B cell (primary cell): ENCODE measurements at regions not wholly inside any gene's neighbourhood (a gene's known extent, or its start where the extent isn't known, plus 50 kb on each side); places are given as distances from the start of the nearest gene placed in this dataset.

ENCODE experiments used
- ATAC-seq: fragments of 200-7000 bp; cut with Tn5 transposase; one replicate; pipeline ENCODE4 v1.10.0; 2021; ENCODE audit warnings: low read depth, mild to moderate bottlenecking, moderate number of reproducible peaks, moderate library complexity
- CTCF ChIA-PET: fragments of 350-600 bp; sonication (Branson Sonifier 250); formaldehyde crosslinking; loops from one replicate; lab custom pipeline; 2021; ENCODE audit warnings: antibody characterized with exemption, inconsistent platforms; lab: Charles Lee
- POLR2A ChIA-PET: fragments of 350-600 bp; sonication (Branson Sonifier 250); formaldehyde crosslinking; loops from one replicate; lab custom pipeline; 2021; ENCODE audit warnings: antibody characterized with exemption; lab: Charles Lee
- DNase-seq: peaks from one replicate; pipeline ENCODE4 v3.0.0; 2013
- H2AFZ ChIP-seq: 2 replicates; pipeline ENCODE4 v1.6.1; 2012; ENCODE audit warnings: mild to moderate bottlenecking, low read depth, low read length; ENCODE audit not compliant: insufficient read depth, poor library complexity, severe bottlenecking
- H3K27ac ChIP-seq, 2 donors: 1 replicate in 1 of 2; 2 replicates in 1 of 2; pipeline ENCODE4 v1.5.1; 2012 to 2013; ENCODE audit warnings: low read length in 2 of 2, mild to moderate bottlenecking in 2 of 2, moderate library complexity in 1 of 2
- H3K27me3 ChIP-seq, 4 experiments: fragments of 200-600 bp in 1 of 4; sonication (generic) in 1 of 4; replicated peaks in 1 of 4; 1 replicate in 2 of 4; 2 replicates in 2 of 4; pipeline versions ENCODE4 v1.6.1 to v1.7.0; 2013 to 2016; ENCODE audit warnings: low read length in 3 of 4, mild to moderate bottlenecking in 2 of 4, mixed read lengths in 1 of 4, moderate library complexity in 1 of 4; ENCODE audit not compliant: insufficient read depth in 4 of 4, control insufficient read depth in 3 of 4; ENCODE audit errors: control extremely low read depth in 1 of 4
- H3K36me3 ChIP-seq, 2 experiments: replicated peaks in 1 of 2; 1 replicate in 1 of 2; 2 replicates in 1 of 2; pipeline versions ENCODE4 v1.6.1 to v1.7.1; 2013; ENCODE audit warnings: low read length in 1 of 2; ENCODE audit not compliant: insufficient read depth in 2 of 2, control insufficient read depth in 1 of 2; ENCODE audit errors: control extremely low read depth in 1 of 2, extremely low read depth in 1 of 2
- H3K4me1 ChIP-seq, 2 donors: fragments of 200-600 bp in 1 of 2; sonication (generic) in 1 of 2; 1 replicate in 1 of 2; 2 replicates in 1 of 2; pipeline versions ENCODE4 v1.5.1 to v1.6.1; 2013 to 2017; ENCODE audit warnings: low read length in 2 of 2; ENCODE audit not compliant: control insufficient read depth in 2 of 2, insufficient read depth in 2 of 2
- H3K4me2 ChIP-seq: replicated peaks from 2 replicates; pipeline ENCODE3; 2012; ENCODE audit warnings: mild to moderate bottlenecking, low read depth, low read length; ENCODE audit not compliant: poor library complexity, severe bottlenecking
- H3K4me3 ChIP-seq, 5 experiments: fragments of 200-600 bp in 1 of 5; sonication (generic) in 1 of 5; 1 replicate in 3 of 5; 2 replicates in 2 of 5; pipeline versions ENCODE4 v1.5.1 to v1.7.0; 2011 to 2016; ENCODE audit warnings: low read length in 4 of 5, mild to moderate bottlenecking in 4 of 5, low read depth in 2 of 5, control low read depth in 1 of 5, moderate library complexity in 1 of 5; ENCODE audit not compliant: insufficient read depth in 1 of 5; ENCODE audit errors: control extremely low read depth in 1 of 5, extremely low read depth in 1 of 5
- H3K79me2 ChIP-seq: fragments of 200-600 bp; sonication (generic); one replicate; pipeline ENCODE4 v1.6.0; 2016; ENCODE audit warnings: low read length; ENCODE audit not compliant: control insufficient read depth, insufficient read depth
- H3K9ac ChIP-seq: fragments of 200-600 bp; sonication (generic); 2 replicates; pipeline ENCODE4 v1.6.1; 2017; ENCODE audit warnings: mild to moderate bottlenecking, low read length, moderate library complexity
- H3K9me3 ChIP-seq, 3 donors: one replicate each; pipeline versions ENCODE4 v1.6.1 to v1.7.1; 2013; ENCODE audit warnings: low read length in 2 of 3; ENCODE audit not compliant: control insufficient read depth in 2 of 3, insufficient read depth in 1 of 3; ENCODE audit errors: control extremely low read depth in 1 of 3
- H4K20me1 ChIP-seq: 2 replicates; pipeline ENCODE4 v1.6.0; 2012; ENCODE audit warnings: mild to moderate bottlenecking, low read length; ENCODE audit not compliant: insufficient read depth, control insufficient read depth, poor library complexity, severe bottlenecking
- H3K27ac Mint-ChIP-seq: one replicate; pipeline ENCODE4 v1.8.0; 2021; ENCODE audit warnings: mixed read lengths
- H3K27me3 Mint-ChIP-seq: one replicate; pipeline ENCODE4 v1.8.0; 2021; ENCODE audit warnings: mixed read lengths
- H3K4me1 Mint-ChIP-seq: one replicate; pipeline ENCODE4 v1.8.0; 2021; ENCODE audit warnings: mixed read lengths
- H3K4me3 Mint-ChIP-seq: one replicate; pipeline ENCODE4 v1.8.0; 2021; ENCODE audit warnings: mixed read lengths
- H3K9me3 Mint-ChIP-seq: one replicate; pipeline ENCODE4 v1.8.0; 2022; ENCODE audit warnings: mixed read lengths; ENCODE audit not compliant: insufficient read depth
- EZH2 ChIP-seq: IDR thresholded peaks from 2 replicates; pipeline ENCODE4 v1.6.1; 2012; ENCODE audit warnings: borderline replicate concordance, low read depth, mild to moderate bottlenecking, moderate library complexity, low read length; ENCODE audit not compliant: insufficient read depth, poor library complexity, severe bottlenecking
- WGBS: methylation state at CpG from one replicate; pipeline ENCODE4 v1.1.5; 2013; ENCODE audit warnings: missing lambda C conversion rate; ENCODE audit not compliant: insufficient coverage; 5-methylcytosine and 5-hydroxymethylcytosine counted together
- intact Hi-C: fragments of 100-400 bp; cut with micrococcal nuclease; formaldehyde crosslinking; loops from one replicate; pipeline ENCODE4 v1.10.0; 2022
- TF ChIP-seq, protein P1 (sequence below): fragments of 200-600 bp; IDR thresholded peaks from one replicate; pipeline ENCODE4 v1.8.0; 2022; ENCODE audit warnings: antibody characterized with exemption, mild to moderate bottlenecking

DNA sequence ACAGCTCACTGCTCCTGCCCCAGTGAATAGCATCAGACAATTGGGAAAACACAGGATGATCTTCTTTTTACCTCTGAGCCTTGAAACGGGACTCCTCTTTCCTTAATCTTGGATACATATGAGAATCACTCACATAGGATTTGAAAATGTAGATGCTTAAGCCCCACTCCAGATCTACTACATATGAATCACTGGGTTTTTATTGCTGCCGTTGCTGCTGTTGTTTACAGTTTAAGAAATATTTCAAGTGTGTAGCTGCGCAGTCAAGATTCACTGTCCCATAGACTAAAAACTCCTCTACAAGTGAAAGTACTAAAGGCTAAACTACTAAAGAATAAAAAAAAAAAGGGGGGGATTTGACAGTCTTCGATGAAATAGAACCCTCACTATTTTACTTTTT is 765.9 kb downstream of the NTRK3 start:
- DNase-seq (no peak), ATAC-seq (no peak)
- Histone ChIP-seq H2AFZ (no peak overlapping the region), H3K9ac (no peak overlapping the region), H3K4me1 (no peaks in the 10 kb centered on the region), H4K20me1 (no peaks in the 10 kb centered on the region), H3K27ac (no peak overlapping the region), H3K27me3 (no peaks in the 10 kb centered on the region), H3K4me3 (no peak overlapping the region), H3K9me3 (no peaks in the 10 kb centered on the region), H3K36me3 (no peaks in the 10 kb centered on the region), H3K4me2 (no peak overlapping the region), H3K79me2 (no peaks in the 10 kb centered on the region)
- Mint-ChIP-seq H3K4me3 (no peak overlapping the region), H3K27ac (no peak overlapping the region), H3K27me3 (no peaks in the 10 kb centered on the region), H3K4me1 (no peaks in the 10 kb centered on the region), H3K9me3 (no peaks in the 10 kb centered on the region)
- POLR2A ChIA-PET, result no interaction called here
- WGBS, result no CpG with 5 or more reads among the region's 4 CpGs
- CTCF ChIA-PET, result no interaction called here
- TF ChIP-seq EZH2, result no peak
- TF ChIP-seq, protein P1, sequence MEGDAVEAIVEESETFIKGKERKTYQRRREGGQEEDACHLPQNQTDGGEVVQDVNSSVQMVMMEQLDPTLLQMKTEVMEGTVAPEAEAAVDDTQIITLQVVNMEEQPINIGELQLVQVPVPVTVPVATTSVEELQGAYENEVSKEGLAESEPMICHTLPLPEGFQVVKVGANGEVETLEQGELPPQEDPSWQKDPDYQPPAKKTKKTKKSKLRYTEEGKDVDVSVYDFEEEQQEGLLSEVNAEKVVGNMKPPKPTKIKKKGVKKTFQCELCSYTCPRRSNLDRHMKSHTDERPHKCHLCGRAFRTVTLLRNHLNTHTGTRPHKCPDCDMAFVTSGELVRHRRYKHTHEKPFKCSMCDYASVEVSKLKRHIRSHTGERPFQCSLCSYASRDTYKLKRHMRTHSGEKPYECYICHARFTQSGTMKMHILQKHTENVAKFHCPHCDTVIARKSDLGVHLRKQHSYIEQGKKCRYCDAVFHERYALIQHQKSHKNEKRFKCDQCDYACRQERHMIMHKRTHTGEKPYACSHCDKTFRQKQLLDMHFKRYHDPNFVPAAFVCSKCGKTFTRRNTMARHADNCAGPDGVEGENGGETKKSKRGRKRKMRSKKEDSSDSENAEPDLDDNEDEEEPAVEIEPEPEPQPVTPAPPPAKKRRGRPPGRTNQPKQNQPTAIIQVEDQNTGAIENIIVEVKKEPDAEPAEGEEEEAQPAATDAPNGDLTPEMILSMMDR, result no peak
- intact Hi-C loops, result no loop called here

DNA sequence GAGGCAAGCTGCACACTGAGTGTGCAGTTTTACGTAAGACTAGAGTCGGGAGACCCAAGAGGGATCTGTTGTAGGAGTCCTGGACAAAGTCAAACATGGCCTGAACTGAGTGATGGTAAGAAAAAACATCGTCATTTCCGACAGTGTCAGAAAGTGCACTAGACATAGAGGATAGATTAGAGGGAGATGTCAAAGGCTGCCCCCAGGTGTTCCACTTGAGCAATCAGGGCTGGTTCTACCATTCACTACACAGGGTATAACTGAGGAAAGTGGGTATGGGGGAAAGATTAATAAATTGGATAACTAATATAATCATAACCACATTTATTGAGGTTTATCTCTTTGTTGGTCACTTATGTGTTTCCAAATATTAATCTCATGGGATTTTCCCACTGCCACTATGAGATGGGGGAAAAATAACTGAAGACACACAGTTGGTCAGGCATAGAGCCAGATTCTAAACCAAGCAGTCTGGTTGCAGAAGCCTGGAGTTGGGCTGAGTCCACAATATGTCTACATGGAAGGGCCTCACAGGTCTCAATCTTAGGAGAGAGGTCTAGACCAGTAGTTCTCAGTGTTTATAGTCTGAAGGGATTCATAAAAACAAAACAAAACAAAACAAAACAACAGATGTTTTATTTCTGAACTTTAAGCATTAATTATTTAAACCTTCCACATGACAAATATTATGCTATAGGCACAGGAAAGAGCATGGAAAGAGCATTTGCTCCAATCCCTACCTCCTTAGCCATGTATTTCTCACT is 766.5 kb downstream of the NTRK3 start:
- H3K4me2 ChIP-seq, result no peak overlapping the region
- Mint-ChIP-seq H3K4me3 (no peak overlapping the region), H3K9me3 (no peaks in the 10 kb centered on the region), H3K4me1 (no peaks in the 10 kb centered on the region), H3K27me3 (no peaks in the 10 kb centered on the region), H3K27ac (no peak overlapping the region)
- no peaks in the 10 kb centered on the region for H3K27me3 ChIP-seq
- ATAC-seq (no peak), DNase-seq (no peak)
- H2AFZ ChIP-seq, result no peak overlapping the region
- no peak for TF ChIP-seq EZH2
- TF ChIP-seq, protein P1, result no peak
- intact Hi-C loops, result no loop called here
- H3K4me1 ChIP-seq, result no peaks in the 10 kb centered on the region
- ChIA-PET CTCF (no interaction called here), POLR2A (no interaction called here)
- 93% methylated on average over 2 of the region's 4 CpGs for WGBS
- no peaks in the 10 kb centered on the region for H3K36me3 ChIP-seq
- H3K79me2 ChIP-seq, result no peaks in the 10 kb centered on the region
- H4K20me1 ChIP-seq, result no peaks in the 10 kb centered on the region
- H3K4me3 ChIP-seq, result no peak overlapping the region
- no peak overlapping the region for H3K9ac ChIP-seq
- H3K9me3 ChIP-seq, result no peaks in the 10 kb centered on the region
- H3K27ac ChIP-seq, result no peak overlapping the region
